ENCODE measurements at regions not wholly inside any gene's neighbourhood (a gene's known extent, or its start where the extent isn't known, plus 50 kb on each side); places are given as distances from the start of the nearest gene placed in this dataset.

- no peak for DNase-seq
Measured at GRCh38 chr6:138011413-138011812, 95.8 kb downstream of the PERP start.

- DNase-seq, result no peak
Measured at GRCh38 chr6:138012682-138013081, 94.5 kb downstream of the PERP start.

GRCh38 chr6:138013959-138014358, 93.3 kb downstream of the PERP start:
- DNase-seq, result no peak

GRCh38 chr6:138017166-138017757, 90.0 kb downstream of the PERP start:
- no peak for DNase-seq

- DNase-seq, result no peak
Measured at GRCh38 chr6:138018297-138018696, 88.9 kb downstream of the PERP start.

GRCh38 chr6:138025528-138025978, 81.7 kb downstream of the PERP start:
- DNase-seq, result no peak

GRCh38 chr6:138026342-138026741, 80.9 kb downstream of the PERP start:
- DNase-seq, result no peak

- no peak for DNase-seq
Measured at GRCh38 chr6:138028893-138029292, 78.3 kb downstream of the PERP start.

- no peak for DNase-seq
Measured at GRCh38 chr6:138030872-138031271, 76.3 kb downstream of the PERP start.

GRCh38 chr6:138031417-138031816, 75.8 kb downstream of the PERP start:
- no peak for DNase-seq

GRCh38 chr6:138031850-138032249, 75.4 kb downstream of the PERP start:
- peak; percentile 23 for DNase-seq

- no peak for DNase-seq
Measured at GRCh38 chr6:138032571-138032970, 74.6 kb downstream of the PERP start.

GRCh38 chr6:138034229-138034628, 73.0 kb downstream of the PERP start:
- no peak for DNase-seq

- DNase-seq, result no peak
Measured at GRCh38 chr6:138035070-138035469, 72.1 kb downstream of the PERP start.

GRCh38 chr6:138036111-138036510, 71.1 kb downstream of the PERP start:
- DNase-seq, result peak; percentile 12

- peak; percentile 60 for DNase-seq
Measured at GRCh38 chr6:138037009-138037504, 70.2 kb downstream of the PERP start.

- DNase-seq, result no peak
Measured at GRCh38 chr6:138038142-138038870, 68.9 kb downstream of the PERP start.
